ENCODE measurements at regions not wholly inside any gene's neighbourhood (a gene's known extent, or its start where the extent isn't known, plus 50 kb on each side); places are given as distances from the start of the nearest gene placed in this dataset.

DNA sequence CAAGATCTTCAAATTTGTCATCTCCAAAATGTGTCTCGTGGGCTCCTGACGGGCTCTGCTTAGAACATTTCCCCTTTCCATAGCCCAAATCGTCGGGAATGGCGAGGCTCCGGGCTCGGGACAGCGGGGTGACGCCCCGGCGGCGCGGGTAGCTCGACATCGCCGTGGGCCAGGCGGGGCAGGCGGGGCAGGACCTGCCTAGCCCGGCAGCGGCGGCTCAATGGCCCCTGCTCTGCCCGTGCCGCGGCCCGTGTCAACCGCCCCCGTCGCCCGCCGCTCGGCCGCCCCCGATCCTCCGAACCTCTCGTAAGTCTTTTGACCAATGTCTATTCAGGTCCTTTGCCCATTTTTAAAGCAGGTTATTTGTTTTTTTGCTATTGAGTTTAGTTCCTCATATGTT lies 111.2 kb downstream of the PMAIP1 start (continued):
- TF ChIP-seq, protein P1, sequence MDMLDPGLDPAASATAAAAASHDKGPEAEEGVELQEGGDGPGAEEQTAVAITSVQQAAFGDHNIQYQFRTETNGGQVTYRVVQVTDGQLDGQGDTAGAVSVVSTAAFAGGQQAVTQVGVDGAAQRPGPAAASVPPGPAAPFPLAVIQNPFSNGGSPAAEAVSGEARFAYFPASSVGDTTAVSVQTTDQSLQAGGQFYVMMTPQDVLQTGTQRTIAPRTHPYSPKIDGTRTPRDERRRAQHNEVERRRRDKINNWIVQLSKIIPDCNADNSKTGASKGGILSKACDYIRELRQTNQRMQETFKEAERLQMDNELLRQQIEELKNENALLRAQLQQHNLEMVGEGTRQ (IDR thresholded peaks at IDR 0.05; ENCODE audit: low read depth, low read length): no peak
- TF ChIP-seq, protein P1 (CRISPR knock-in tag; IDR thresholded peaks at IDR 0.05; ENCODE audit: borderline replicate concordance): no peak
- TF ChIP-seq ZNF33B (CRISPR knock-in tag; IDR thresholded peaks at IDR 0.05) (no peak), ZMYM2 (CRISPR knock-in tag; IDR thresholded peaks at IDR 0.05) (no peak), FOXK2 (IDR thresholded peaks at IDR 0.05) (no peak), KLF9 (CRISPR knock-in tag; IDR thresholded peaks at IDR 0.05; ENCODE audit: low read depth) (no peak), ZBTB7A (CRISPR knock-in tag; IDR thresholded peaks at IDR 0.05) (no peak), MBNL3 (CRISPR knock-in tag; conservative IDR thresholded peaks at IDR 0.05) (no peak), HOXA5 (CRISPR knock-in tag; IDR thresholded peaks at IDR 0.05) (no peak), MLLT10 (CRISPR knock-in tag; IDR thresholded peaks at IDR 0.05) (no peak), ARNTL (CRISPR knock-in tag; IDR thresholded peaks at IDR 0.05) (no peak), ZSCAN12 (CRISPR knock-in tag; IDR thresholded peaks at IDR 0.05) (no peak)
- TF ChIP-seq, protein P2, sequence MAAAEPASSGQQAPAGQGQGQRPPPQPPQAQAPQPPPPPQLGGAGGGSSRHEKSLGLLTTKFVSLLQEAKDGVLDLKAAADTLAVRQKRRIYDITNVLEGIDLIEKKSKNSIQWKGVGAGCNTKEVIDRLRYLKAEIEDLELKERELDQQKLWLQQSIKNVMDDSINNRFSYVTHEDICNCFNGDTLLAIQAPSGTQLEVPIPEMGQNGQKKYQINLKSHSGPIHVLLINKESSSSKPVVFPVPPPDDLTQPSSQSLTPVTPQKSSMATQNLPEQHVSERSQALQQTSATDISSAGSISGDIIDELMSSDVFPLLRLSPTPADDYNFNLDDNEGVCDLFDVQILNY (CRISPR knock-in tag; conservative IDR thresholded peaks at IDR 0.05): no peak
- TF ChIP-seq, protein P3, sequence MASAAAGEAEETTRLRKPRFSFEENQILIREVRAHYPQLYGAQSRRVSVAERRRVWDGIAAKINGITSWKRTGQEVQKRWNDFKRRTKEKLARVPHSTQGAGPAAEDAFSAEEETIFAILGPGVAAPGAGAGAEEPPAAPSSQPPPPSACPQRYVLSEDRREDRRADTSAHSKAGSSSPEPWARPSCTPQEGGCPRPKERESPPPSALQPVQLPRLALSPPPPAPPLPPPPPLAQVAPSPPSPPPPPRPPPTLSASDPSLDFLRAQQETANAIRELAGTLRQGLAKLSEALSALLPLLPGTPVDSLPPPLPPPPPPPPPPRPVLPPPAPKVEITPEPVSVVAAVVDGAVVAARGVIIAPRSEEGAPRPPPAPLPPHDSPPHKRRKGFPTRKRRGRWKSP (CRISPR knock-in tag; IDR thresholded peaks at IDR 0.05): no peak
